Lung (tissue), 11 donors: ENCODE measurements at regions not wholly inside any gene's neighbourhood (a gene's known extent, or its start where the extent isn't known, plus 50 kb on each side); places are given as distances from the start of the nearest gene placed in this dataset.

Experiments
- ATAC-seq: fragments of 200-7000 bp; cut with Tn5 transposase; one replicate; pipeline ENCODE4 v1.9.1; 2020; ENCODE audit warnings: moderate number of reproducible peaks; ENCODE audit not compliant: insufficient read depth, low FRiP score
- DNase-seq, 3 donors: peaks; one replicate each; pipeline ENCODE4 v3.0.0-alpha.2; 2013 to 2017
- H3K27ac ChIP-seq, 2 donors: one replicate each; pipeline ENCODE4 v1.5.1; 2013; ENCODE audit warnings: mild to moderate bottlenecking in 2 of 2, moderate library complexity in 2 of 2, control low read depth in 1 of 2, inconsistent platforms in 1 of 2, low read depth in 1 of 2, low read length in 1 of 2
- H3K27me3 ChIP-seq, 3 donors: one replicate each; pipeline ENCODE4 v1.5.1; 2013; ENCODE audit warnings: low read length in 2 of 3; ENCODE audit not compliant: control insufficient read depth in 3 of 3, insufficient read depth in 3 of 3
- H3K36me3 ChIP-seq, 4 donors: one replicate each; pipeline ENCODE4 v1.5.1; 2013; ENCODE audit warnings: low read length in 4 of 4, mild to moderate bottlenecking in 1 of 4, moderate library complexity in 1 of 4; ENCODE audit not compliant: control insufficient read depth in 4 of 4, insufficient read depth in 4 of 4
- H3K4me1 ChIP-seq, 5 donors: one replicate each; pipeline ENCODE4 v1.5.1; 2013; ENCODE audit warnings: low read length in 5 of 5, mild to moderate bottlenecking in 2 of 5, moderate library complexity in 1 of 5; ENCODE audit not compliant: control insufficient read depth in 5 of 5, insufficient read depth in 5 of 5
- H3K4me3 ChIP-seq: one replicate; pipeline ENCODE4 v1.5.1; 2013; ENCODE audit warnings: mild to moderate bottlenecking, control low read depth, moderate library complexity
- H3K9ac ChIP-seq, 2 donors: one replicate each; pipeline ENCODE4 v1.5.1; 2013; ENCODE audit warnings: low read length in 2 of 2, control low read depth in 1 of 2; ENCODE audit not compliant: insufficient read depth in 1 of 2
- H3K9me3 ChIP-seq, 4 donors: one replicate each; pipeline ENCODE4 v1.5.1; 2013; ENCODE audit warnings: low read length in 3 of 4, mild to moderate bottlenecking in 1 of 4, moderate library complexity in 1 of 4; ENCODE audit not compliant: control insufficient read depth in 4 of 4, insufficient read depth in 3 of 4
- CTCF ChIP-seq: IDR thresholded peaks from 2 replicates; pipeline ENCODE4 v1.5.1; 2012; ENCODE audit warnings: mild to moderate bottlenecking; ENCODE audit errors: control extremely low read depth, extremely low read depth
- WGBS, 2 donors: extraction: QIAGEN DNeasy Blood & Tissue Kit; methylation state at CpG; one replicate each; pipeline ENCODE4 v1.1.7; 2013; 5-methylcytosine and 5-hydroxymethylcytosine counted together
- donor health status: control.
- donor health status: control.
- donor health status: Bipolar disorder and iron deficiency.
- donor health status: healthy.
- donor health status: DM: yes; HTN: yes; CAD: no.

- H3K27me3 ChIP-seq = no peaks in the 10 kb centered on the region
- no peaks in the 10 kb centered on the region for H3K4me1 ChIP-seq
- no peak for TF ChIP-seq CTCF
- H3K4me3 ChIP-seq = no peak overlapping the region
- no peak for DNase-seq
- peaks cover 0 to 4% (median 0%) of the 10 kb centered on the region in 4 donors for H3K9me3 ChIP-seq
- no peak for ATAC-seq
- no peaks in the 10 kb centered on the region for H3K36me3 ChIP-seq
- 41 to 49% methylated on average over 2 of the region's 2 CpGs for WGBS, 2 donors
- H3K9ac ChIP-seq = no peak overlapping the region
- H3K27ac ChIP-seq = no peak overlapping the region
Measured at GRCh38 chr12:61911113-61911512, 349.1 kb upstream of the USP15 start.

GRCh38 chr12:61915420-61915819, 344.8 kb upstream of the USP15 start:
- Histone ChIP-seq H3K27me3 (no peaks in the 10 kb centered on the region), H3K27ac (no peak overlapping the region), H3K9me3 (no peaks in the 10 kb centered on the region), H3K36me3 (no peaks in the 10 kb centered on the region), H3K9ac (no peak overlapping the region), H3K4me3 (no peak overlapping the region), H3K4me1 (no peaks in the 10 kb centered on the region)
- DNase-seq (no peak), ATAC-seq (peak; percentile 53)
- no peak for TF ChIP-seq CTCF
- 49 to 76% methylated on average over 3 of the region's 3 CpGs for WGBS, 2 donors

- no peak for TF ChIP-seq CTCF
- Histone ChIP-seq H3K9me3 (no peaks in the 10 kb centered on the region), H3K27me3 (no peaks in the 10 kb centered on the region), H3K36me3 (no peaks in the 10 kb centered on the region), H3K4me3 (no peak overlapping the region), H3K9ac (no peak overlapping the region), H3K27ac (no peak overlapping the region), H3K4me1 (no peaks in the 10 kb centered on the region)
- ATAC-seq (no peak), DNase-seq (no peak)
- WGBS, 2 donors = 27 to 57% methylated on average over 1 of the region's 1 CpG
Measured at GRCh38 chr12:61916831-61917230, 343.4 kb upstream of the USP15 start.

- Histone ChIP-seq H3K9me3 (peaks cover 0 to 4% (median 0%) of the 10 kb centered on the region in 4 donors), H3K36me3 (no peaks in the 10 kb centered on the region), H3K27me3 (no peaks in the 10 kb centered on the region), H3K4me1 (no peaks in the 10 kb centered on the region), H3K9ac (no peak overlapping the region), H3K27ac (no peak overlapping the region), H3K4me3 (no peak overlapping the region)
- 36 to 69% methylated on average over 1 of the region's 1 CpG for WGBS, 2 donors
- ATAC-seq = no peak
- no peak for DNase-seq
- no peak for TF ChIP-seq CTCF
Measured at GRCh38 chr12:61919686-61920085, 340.5 kb upstream of the USP15 start.
